Activated T-helper 1 cell treated with anti-CD3 and anti-CD28 coated beads, Interleukin-12 subunit alpha, Interleukin-12 subunit beta, Interleukin-2, Interleukin-4 antibody, amounts not matched to agents 30 ng/mL and 10 ng/mL and 1 ng/mL, durations not matched to agents 14 hours and 24 hours and 36 hours (primary cell): ENCODE measurements at regions not wholly inside any gene's neighbourhood (a gene's known extent, or its start where the extent isn't known, plus 50 kb on each side); places are given as distances from the start of the nearest gene placed in this dataset.

Experiments
- DNase-seq: peaks from one replicate; pipeline ENCODE4 v3.0.0; 2021; ENCODE audit warnings: low spot score
- H3K27ac Mint-ChIP-seq: one replicate; pipeline ENCODE4 v1.8.0; 2021; ENCODE audit warnings: mild to moderate bottlenecking, mixed read lengths
- H3K27me3 Mint-ChIP-seq: one replicate; pipeline ENCODE4 v1.8.0; 2022; ENCODE audit warnings: mild to moderate bottlenecking, moderate library complexity, mixed read lengths; ENCODE audit not compliant: insufficient read depth
- H3K36me3 Mint-ChIP-seq: one replicate; pipeline ENCODE4 v1.8.0; 2021; ENCODE audit warnings: low read depth, mixed read lengths
- H3K4me1 Mint-ChIP-seq: one replicate; pipeline ENCODE4 v1.8.0; 2021; ENCODE audit warnings: low read depth, mixed read lengths
- H3K4me3 Mint-ChIP-seq: one replicate; pipeline ENCODE4 v1.8.0; 2021; ENCODE audit warnings: mild to moderate bottlenecking, moderate library complexity, mixed read lengths
- H3K9me3 Mint-ChIP-seq: one replicate; pipeline ENCODE4 v1.8.0; 2021; ENCODE audit warnings: mixed read lengths
- intact Hi-C: fragments of 100-400 bp; cut with micrococcal nuclease; formaldehyde crosslinking; loops from one replicate; pipeline ENCODE4 v1.15.1; 2024

DNA sequence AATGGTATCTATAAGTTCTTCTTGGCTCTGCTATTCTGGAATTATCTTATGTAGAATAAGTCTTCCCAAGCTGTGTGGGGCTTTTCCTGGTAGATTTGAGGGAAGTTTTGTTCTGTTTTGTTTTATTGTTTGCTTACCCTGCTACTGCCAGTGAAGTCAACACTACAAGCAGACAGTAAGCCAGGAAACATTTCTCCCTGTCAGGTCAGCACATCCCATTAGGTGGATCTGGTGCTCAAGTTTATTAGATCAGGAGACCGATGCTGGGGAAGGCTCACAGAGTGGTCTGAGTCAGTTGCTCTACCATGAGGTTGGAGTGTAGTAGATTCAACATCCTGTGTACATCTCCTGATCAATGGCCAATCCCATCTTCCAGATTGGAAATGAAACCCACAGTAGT lies 79.1 kb downstream of the ADRB2 start:
- DNase-seq, result no peak
- Mint-ChIP-seq H3K4me3 (no peak overlapping the region), H3K9me3 (no peaks in the 10 kb centered on the region), H3K27ac (no peak overlapping the region), H3K36me3 (no peaks in the 10 kb centered on the region), H3K27me3 (peaks cover 6% of the 10 kb centered on the region), H3K4me1 (no peaks in the 10 kb centered on the region)
- intact Hi-C loops, result no loop called here

DNA sequence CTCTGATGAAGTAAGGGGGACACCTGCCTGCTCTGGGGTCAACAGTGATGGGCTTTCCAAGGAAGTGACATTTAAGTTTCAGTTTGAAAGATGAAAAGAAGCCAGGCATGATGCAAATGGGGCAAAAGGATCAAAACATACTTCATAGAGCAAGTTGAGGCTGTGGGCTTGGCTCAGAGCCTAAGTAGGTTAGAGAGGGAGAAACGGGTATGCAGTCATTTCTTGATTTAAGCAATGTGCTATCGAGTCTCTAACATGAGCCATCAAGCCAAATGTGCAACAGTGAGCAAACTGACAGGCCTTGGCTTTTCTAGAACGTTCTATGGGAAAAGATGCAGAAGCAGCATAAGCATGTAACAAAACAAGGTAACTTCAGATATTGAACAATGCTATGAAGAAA lies 80.6 kb downstream of the ADRB2 start:
- Mint-ChIP-seq H3K4me1 (no peaks in the 10 kb centered on the region), H3K36me3 (no peaks in the 10 kb centered on the region), H3K27me3 (peaks cover 6% of the 10 kb centered on the region), H3K9me3 (no peaks in the 10 kb centered on the region), H3K4me3 (no peak overlapping the region), H3K27ac (no peak overlapping the region)
- intact Hi-C loops, result no loop called here
- no peak for DNase-seq

GRCh38 chr5:148909040-148909439 lies 82.6 kb downstream of the ADRB2 start:
- no peaks in the 10 kb centered on the region for H3K4me1 Mint-ChIP-seq
- H3K4me3 Mint-ChIP-seq, result no peak overlapping the region

DNA sequence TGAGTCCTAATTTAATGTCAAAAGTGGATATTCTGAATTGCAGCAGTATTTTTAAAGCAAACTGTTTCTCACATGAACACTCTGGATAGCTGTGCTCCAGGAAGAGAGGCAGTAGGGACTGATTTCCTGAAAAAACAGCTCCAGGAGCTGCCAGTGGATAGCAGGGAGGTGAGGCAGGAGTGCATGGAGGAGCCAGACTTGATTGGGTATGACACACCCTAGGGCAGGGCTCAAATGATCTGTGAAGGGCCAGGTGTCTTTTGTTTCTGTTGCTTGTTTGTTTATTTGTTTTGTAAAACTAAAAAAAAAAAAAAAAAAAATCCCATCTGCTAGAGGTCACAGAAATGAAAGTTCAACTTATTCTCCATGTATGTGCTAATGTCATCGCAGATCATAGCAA lies 83.4 kb downstream of the ADRB2 start:
- no peak overlapping the region for H3K4me3 Mint-ChIP-seq
- peaks cover 2% of the 10 kb centered on the region for H3K27me3 Mint-ChIP-seq
- H3K4me1 Mint-ChIP-seq, result no peaks in the 10 kb centered on the region
- H3K36me3 Mint-ChIP-seq, result no peaks in the 10 kb centered on the region
- intact Hi-C loops, result no loop called here
- no peak overlapping the region for H3K27ac Mint-ChIP-seq
- no peak for DNase-seq
- no peaks in the 10 kb centered on the region for H3K9me3 Mint-ChIP-seq

More at GRCh38 chr5:148909040-148909439, 82.6 kb downstream of the ADRB2 start:
- Mint-ChIP-seq H3K36me3 (no peaks in the 10 kb centered on the region), H3K27me3 (peaks cover 2% of the 10 kb centered on the region), H3K9me3 (no peaks in the 10 kb centered on the region), H3K27ac (no peak overlapping the region)
- DNase-seq, result no peak
- intact Hi-C loops, result no loop called here

DNA sequence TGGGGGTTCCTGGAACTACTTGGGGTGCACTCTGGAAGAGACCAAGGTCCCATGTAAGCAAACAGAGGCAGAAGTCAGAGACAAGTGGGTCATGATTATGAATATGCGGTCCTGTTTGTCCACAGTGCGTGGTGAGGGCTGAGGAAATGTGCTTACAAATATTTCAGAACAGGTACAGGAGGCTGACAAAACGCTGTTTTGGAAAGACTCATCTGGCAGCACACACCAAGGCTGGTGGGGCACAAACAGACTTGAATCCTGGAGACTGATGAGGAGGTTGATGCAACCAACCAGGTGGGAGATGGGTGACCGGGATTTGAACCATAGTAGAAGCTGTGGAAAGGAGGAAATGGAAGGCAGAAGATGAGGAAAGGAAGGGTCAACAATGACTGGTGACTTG lies 83.8 kb downstream of the ADRB2 start:
- H3K27ac Mint-ChIP-seq, result no peak overlapping the region
- no peak for DNase-seq
- no peaks in the 10 kb centered on the region for H3K4me1 Mint-ChIP-seq
- H3K9me3 Mint-ChIP-seq, result no peaks in the 10 kb centered on the region
- H3K27me3 Mint-ChIP-seq, result peaks cover 2% of the 10 kb centered on the region
- no peaks in the 10 kb centered on the region for H3K36me3 Mint-ChIP-seq
- intact Hi-C loops, result no loop called here
- no peak overlapping the region for H3K4me3 Mint-ChIP-seq

DNA sequence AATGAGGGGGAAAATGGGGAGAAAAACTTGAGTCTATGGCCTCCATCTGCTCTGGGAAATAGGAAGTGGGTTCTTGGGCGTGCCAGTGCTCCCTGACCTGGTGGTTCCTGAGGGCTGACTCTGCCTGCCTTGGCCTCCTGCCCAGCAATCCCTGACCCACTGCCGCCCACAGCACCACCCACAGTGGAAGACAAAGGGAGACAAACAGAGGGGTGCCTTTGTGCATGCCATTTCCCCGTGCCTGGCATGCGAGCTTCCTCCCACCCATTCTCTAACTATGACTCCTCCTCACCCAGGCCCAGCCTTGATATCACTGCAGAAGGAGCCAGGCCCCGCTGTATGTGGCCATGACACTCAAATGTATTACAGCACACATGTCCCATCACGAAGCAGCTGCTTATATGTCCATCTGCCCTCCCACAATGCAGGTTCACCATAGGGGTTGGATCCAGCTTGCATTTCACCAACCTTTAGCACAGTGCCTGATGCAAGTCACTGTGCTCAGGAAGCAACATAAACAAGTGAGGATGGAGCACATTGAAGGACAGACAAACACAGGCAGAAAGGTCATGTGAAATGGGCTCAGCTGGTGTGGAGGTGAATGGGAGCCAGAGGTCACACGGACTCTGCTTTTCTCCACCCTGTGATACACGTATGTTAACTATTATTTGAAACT lies 84.4 kb downstream of the ADRB2 start:
- no peaks in the 10 kb centered on the region for H3K9me3 Mint-ChIP-seq
- H3K36me3 Mint-ChIP-seq, result no peaks in the 10 kb centered on the region
- no peak overlapping the region for H3K27ac Mint-ChIP-seq
- DNase-seq, result no peak
- H3K27me3 Mint-ChIP-seq, result peaks cover 2% of the 10 kb centered on the region
- intact Hi-C loops, result no loop called here
- no peaks in the 10 kb centered on the region for H3K4me1 Mint-ChIP-seq
- H3K4me3 Mint-ChIP-seq, result no peak overlapping the region

- Mint-ChIP-seq H3K27me3 (peaks cover 7% of the 10 kb centered on the region), H3K4me3 (no peak overlapping the region), H3K9me3 (no peaks in the 10 kb centered on the region), H3K36me3 (no peaks in the 10 kb centered on the region), H3K27ac (no peak overlapping the region), H3K4me1 (no peaks in the 10 kb centered on the region)
- DNase-seq, result no peak
- intact Hi-C loops, result no loop called here
These were observed 85.0 kb downstream of the ADRB2 start for GRCh38 chr5:148911386-148911785.

DNA sequence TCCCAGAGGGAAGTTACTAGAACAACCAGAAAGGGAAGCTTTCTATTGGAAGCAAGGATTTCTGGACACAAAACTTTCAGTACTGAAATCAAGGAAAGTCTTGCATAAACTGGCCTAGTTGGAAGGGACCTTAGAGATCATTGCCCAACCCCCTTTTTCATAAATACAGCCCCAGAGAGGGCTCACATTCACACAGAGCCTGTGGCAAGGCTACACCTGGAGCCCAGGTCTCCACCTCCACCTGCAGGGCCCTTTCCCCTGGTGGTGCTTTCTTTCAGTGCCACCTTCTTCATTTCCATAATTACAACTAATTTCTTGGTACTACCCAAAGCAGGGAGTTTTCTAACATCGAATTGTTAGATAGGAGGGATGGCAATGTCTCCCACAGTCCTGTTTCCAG lies 85.7 kb downstream of the ADRB2 start:
- Mint-ChIP-seq H3K27ac (no peak overlapping the region), H3K9me3 (no peaks in the 10 kb centered on the region), H3K4me3 (no peak overlapping the region), H3K36me3 (no peaks in the 10 kb centered on the region), H3K4me1 (no peaks in the 10 kb centered on the region), H3K27me3 (peaks cover 12% of the 10 kb centered on the region)
- intact Hi-C loops, result no loop called here
- no peak for DNase-seq

- no peaks in the 10 kb centered on the region for H3K9me3 Mint-ChIP-seq
- intact Hi-C loops, result no loop called here
- H3K27ac Mint-ChIP-seq, result no peak overlapping the region
- no peak overlapping the region for H3K4me3 Mint-ChIP-seq
- H3K36me3 Mint-ChIP-seq, result no peaks in the 10 kb centered on the region
- H3K4me1 Mint-ChIP-seq, result no peaks in the 10 kb centered on the region
- DNase-seq, result no peak
- H3K27me3 Mint-ChIP-seq, result peaks cover 9% of the 10 kb centered on the region
These were observed 86.4 kb downstream of the ADRB2 start for GRCh38 chr5:148912714-148913398.

- intact Hi-C loops, result no loop called here
These were observed 87.1 kb downstream of the ADRB2 start for GRCh38 chr5:148913493-148913892.

DNA sequence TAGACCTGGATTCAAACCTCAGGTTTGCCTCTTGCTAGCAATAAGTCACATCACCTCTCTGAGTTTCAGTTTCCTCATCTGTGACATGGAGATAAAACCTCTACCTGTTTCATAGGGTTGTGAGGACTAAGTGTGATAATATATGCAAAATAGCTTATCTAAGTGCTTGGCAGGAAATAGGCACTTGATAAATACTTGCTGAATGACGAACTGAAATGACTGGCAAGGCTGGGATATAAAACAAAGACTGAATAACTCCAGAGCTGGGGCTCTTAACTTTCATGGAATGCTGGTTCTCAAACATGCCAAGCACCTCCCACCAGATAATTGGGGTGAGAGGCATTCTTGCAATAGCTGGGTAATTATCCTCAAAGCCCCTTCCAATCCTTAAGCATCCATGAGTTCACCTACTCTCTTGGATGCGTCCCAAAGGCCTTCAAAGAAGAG lies 87.6 kb downstream of the ADRB2 start:
- no peak overlapping the region for H3K4me3 Mint-ChIP-seq
- DNase-seq, result no peak
- intact Hi-C loops, result no loop called here

More at GRCh38 chr5:148913493-148913892, 87.1 kb downstream of the ADRB2 start:
- Mint-ChIP-seq H3K4me1 (no peaks in the 10 kb centered on the region), H3K36me3 (no peaks in the 10 kb centered on the region), H3K9me3 (no peaks in the 10 kb centered on the region), H3K27ac (peak overlapping the region; percentile 29), H3K4me3 (no peak overlapping the region), H3K27me3 (peaks cover 9% of the 10 kb centered on the region)
- no peak for DNase-seq

GRCh38 chr5:148915224-148915817 lies 88.9 kb downstream of the ADRB2 start:
- no peak for DNase-seq
- Mint-ChIP-seq H3K4me1 (no peaks in the 10 kb centered on the region), H3K36me3 (no peaks in the 10 kb centered on the region), H3K27ac (no peak overlapping the region), H3K9me3 (no peaks in the 10 kb centered on the region), H3K27me3 (peaks cover 9% of the 10 kb centered on the region), H3K4me3 (no peak overlapping the region)
- intact Hi-C loops, result no loop called here

More for the DNA sequence above, 87.6 kb downstream of the ADRB2 start:
- Mint-ChIP-seq H3K4me1 (no peaks in the 10 kb centered on the region), H3K36me3 (no peaks in the 10 kb centered on the region), H3K27me3 (peaks cover 9% of the 10 kb centered on the region), H3K27ac (no peak overlapping the region), H3K9me3 (no peaks in the 10 kb centered on the region)

- H3K27ac Mint-ChIP-seq, result no peak overlapping the region
- intact Hi-C loops, result no loop called here
- peaks cover 15% of the 10 kb centered on the region for H3K27me3 Mint-ChIP-seq
- H3K36me3 Mint-ChIP-seq, result no peaks in the 10 kb centered on the region
- DNase-seq, result no peak
- H3K9me3 Mint-ChIP-seq, result no peaks in the 10 kb centered on the region
- H3K4me3 Mint-ChIP-seq, result no peak overlapping the region
- no peaks in the 10 kb centered on the region for H3K4me1 Mint-ChIP-seq
These were observed 94.4 kb downstream of the ADRB2 start for GRCh38 chr5:148920646-148921288.
